ENCODE measurements at regions not wholly inside any gene's neighbourhood (a gene's known extent, or its start where the extent isn't known, plus 50 kb on each side); places are given as distances from the start of the nearest gene placed in this dataset.
"Not testable (repeated sequence)": the region's sequence is repeated elsewhere in the genome, so short reads cannot be mapped to it uniquely, and the experiment has no call there.

GRCh38 chr5:98175474-98175873 lies 598.0 kb upstream of the RGMB start:
- intact Hi-C loops (cut with DNase I), result no loop called here

GRCh38 chr5:98179791-98180755 lies 593.4 kb upstream of the RGMB start:
- Histone ChIP-seq H3K9me3 (peaks cover 0 to 20% (median 0%) of the 10 kb centered on the region in 11 donors), H3K36me3 (no peaks in the 10 kb centered on the region), H3K4me1 (no peaks in the 10 kb centered on the region), H3K27ac (no peak overlapping the region), H3K4me3 (no peak overlapping the region), H3K27me3 (no peaks in the 10 kb centered on the region)
- DNase-seq (no peak), ATAC-seq (peak in 1 of 8 donors; percentile 28)
- intact Hi-C loops (cut with DNase I), result loop anchor here in 1 of 10 donors (10.0 kb wide), 1 partner anchor 195 kb away; no protein-coding TSS in a partner anchor
- WGBS, 2 donors, result 63% methylated on average over 8 of the region's 8 CpGs
- no peak for TF ChIP-seq CTCF (IDR thresholded peaks at IDR 0.05)

More at GRCh38 chr5:98175474-98175873, 598.0 kb upstream of the RGMB start:
- Histone ChIP-seq H3K27me3 (no peaks in the 10 kb centered on the region), H3K27ac (no peak overlapping the region), H3K36me3 (no peaks in the 10 kb centered on the region), H3K4me1 (no peaks in the 10 kb centered on the region), H3K4me3 (no peak overlapping the region), H3K9me3 (peaks cover 0 to 7% (median 0%) of the 10 kb centered on the region in 11 donors)
- TF ChIP-seq CTCF (IDR thresholded peaks at IDR 0.05), result no peak
- no peak for DNase-seq
- no peak for ATAC-seq

- DNase-seq (no peak), ATAC-seq (no peak)
- 95 to 100% methylated on average over 1 of the region's 1 CpG for WGBS, 2 donors
- Histone ChIP-seq H3K27ac (no peak overlapping the region), H3K4me3 (no peak overlapping the region), H3K36me3 (no peaks in the 10 kb centered on the region), H3K27me3 (no peaks in the 10 kb centered on the region), H3K9me3 (peaks cover 0 to 19% (median 0%) of the 10 kb centered on the region in 11 donors), H3K4me1 (no peaks in the 10 kb centered on the region)
- intact Hi-C loops (cut with DNase I), result loop anchor here in 1 of 10 donors (10.0 kb wide), 1 partner anchor 189 kb away; no protein-coding TSS in a partner anchor
- no peak for TF ChIP-seq CTCF (IDR thresholded peaks at IDR 0.05)
These were observed 587.3 kb upstream of the RGMB start for GRCh38 chr5:98186128-98186527.

- no peak for TF ChIP-seq CTCF (IDR thresholded peaks at IDR 0.05)
- H3K4me1 ChIP-seq, result no peaks in the 10 kb centered on the region
- intact Hi-C loops (cut with DNase I), result loop anchor here in 1 of 10 donors (10.0 kb wide), 1 partner anchor 187 kb away; no protein-coding TSS in a partner anchor
These were observed 585.5 kb upstream of the RGMB start for GRCh38 chr5:98187945-98188344.

GRCh38 chr5:98190344-98190743 lies 583.1 kb upstream of the RGMB start:
- intact Hi-C loops (cut with DNase I); ATAC-seq; H3K4me1 ChIP-seq; H3K9me3 ChIP-seq; H3K4me3 ChIP-seq; DNase-seq; H3K36me3 ChIP-seq; H3K27ac ChIP-seq; H3K27me3 ChIP-seq: not testable (repeated sequence)
- 71 to 77% methylated on average over 2 of the region's 4 CpGs for WGBS, 2 donors

More at GRCh38 chr5:98187945-98188344, 585.5 kb upstream of the RGMB start:
- Histone ChIP-seq H3K9me3 (peaks cover 0 to 8% (median 0%) of the 10 kb centered on the region in 11 donors), H3K36me3 (no peaks in the 10 kb centered on the region), H3K27me3 (no peaks in the 10 kb centered on the region), H3K4me3 (no peak overlapping the region), H3K27ac (no peak overlapping the region)
- ATAC-seq, result no peak
- DNase-seq, result no peak
- WGBS, 2 donors, result 83 to 85% methylated on average over 1 of the region's 1 CpG
